ENCODE measurements at regions not wholly inside any gene's neighbourhood (a gene's known extent, or its start where the extent isn't known, plus 50 kb on each side); places are given as distances from the start of the nearest gene placed in this dataset.
"Not testable (repeated sequence)": the region's sequence is repeated elsewhere in the genome, so short reads cannot be mapped to it uniquely, and the experiment has no call there.

DNA sequence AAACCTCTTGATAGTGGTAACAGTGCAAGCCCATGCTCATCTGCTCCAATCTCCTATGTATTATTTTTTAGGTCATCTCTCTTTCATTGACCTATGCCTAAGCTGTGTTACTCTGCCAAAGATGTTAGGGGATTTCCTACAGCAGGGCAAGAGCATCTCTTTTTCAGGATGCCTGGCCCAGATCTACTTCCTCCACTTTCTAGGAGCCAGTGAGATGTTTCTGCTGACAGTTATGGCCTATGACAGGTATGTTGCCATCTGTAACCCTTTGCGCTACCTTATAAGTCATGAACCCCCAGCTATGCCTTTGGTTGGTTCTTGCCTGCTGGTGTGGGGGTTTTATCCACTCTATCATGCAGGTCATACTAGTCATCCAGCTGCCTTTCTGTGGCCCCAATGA is 168.9 kb upstream of the POTEB3 start:
- H3K27me3 Mint-ChIP-seq: not testable (repeated sequence)

DNA sequence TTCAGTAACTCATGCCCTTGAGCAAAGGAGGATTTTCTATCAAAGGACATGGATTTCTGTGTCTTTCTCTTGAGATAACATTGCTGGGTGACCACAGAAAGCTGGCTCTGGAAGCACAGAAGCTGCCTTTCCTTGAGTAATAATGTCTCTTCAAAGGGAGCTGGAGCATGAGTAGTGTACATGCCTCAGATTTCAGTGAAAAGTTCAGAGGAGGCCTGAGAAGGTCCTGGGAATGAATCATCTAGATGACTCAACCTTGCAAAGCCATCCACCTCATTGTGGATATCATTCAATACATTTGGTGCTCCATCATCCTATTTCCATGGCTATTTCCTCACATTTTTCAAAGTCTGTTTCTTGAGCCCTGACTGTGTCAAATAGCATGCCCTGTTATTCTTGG is 125.1 kb upstream of the POTEB3 start:
- not testable (repeated sequence) for H3K4me3 Mint-ChIP-seq; H3K9me3 Mint-ChIP-seq (ENCODE audit: low read depth); H3K4me1 Mint-ChIP-seq (ENCODE audit: low read depth)

More for the DNA sequence above, 168.9 kb upstream of the POTEB3 start:
- not testable (repeated sequence) for H3K4me1 Mint-ChIP-seq (ENCODE audit: low read depth); H3K27ac Mint-ChIP-seq; H3K9me3 Mint-ChIP-seq (ENCODE audit: low read depth); H3K4me3 Mint-ChIP-seq; H3K36me3 Mint-ChIP-seq

DNA sequence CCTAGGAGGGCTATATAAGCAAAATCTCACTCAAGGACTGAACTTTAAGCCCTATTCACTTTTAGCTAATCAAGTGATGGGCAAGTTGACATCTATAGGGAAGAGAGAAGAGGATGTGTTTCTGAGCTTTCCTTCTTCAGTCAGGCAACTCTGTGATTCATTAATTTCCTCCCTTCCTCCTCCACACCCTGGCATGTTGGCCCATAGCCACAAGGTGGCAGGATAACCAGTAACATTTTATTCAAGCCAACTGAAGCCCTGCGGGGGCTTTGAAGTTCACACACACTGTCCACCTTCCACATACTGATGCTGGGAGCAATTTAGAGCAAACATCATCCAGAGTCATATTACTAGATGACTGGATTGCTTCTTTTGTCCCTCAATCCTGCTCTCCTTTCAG is 111.5 kb upstream of the POTEB3 start:
- H3K9me3 Mint-ChIP-seq (ENCODE audit: low read depth); H3K27ac Mint-ChIP-seq; H3K36me3 Mint-ChIP-seq; H3K4me3 Mint-ChIP-seq; H3K4me1 Mint-ChIP-seq (ENCODE audit: low read depth); H3K27me3 Mint-ChIP-seq: not testable (repeated sequence)

More for the DNA sequence above, 125.1 kb upstream of the POTEB3 start:
- H3K27ac Mint-ChIP-seq, H3K36me3 Mint-ChIP-seq, H3K27me3 Mint-ChIP-seq: not testable (repeated sequence)

DNA sequence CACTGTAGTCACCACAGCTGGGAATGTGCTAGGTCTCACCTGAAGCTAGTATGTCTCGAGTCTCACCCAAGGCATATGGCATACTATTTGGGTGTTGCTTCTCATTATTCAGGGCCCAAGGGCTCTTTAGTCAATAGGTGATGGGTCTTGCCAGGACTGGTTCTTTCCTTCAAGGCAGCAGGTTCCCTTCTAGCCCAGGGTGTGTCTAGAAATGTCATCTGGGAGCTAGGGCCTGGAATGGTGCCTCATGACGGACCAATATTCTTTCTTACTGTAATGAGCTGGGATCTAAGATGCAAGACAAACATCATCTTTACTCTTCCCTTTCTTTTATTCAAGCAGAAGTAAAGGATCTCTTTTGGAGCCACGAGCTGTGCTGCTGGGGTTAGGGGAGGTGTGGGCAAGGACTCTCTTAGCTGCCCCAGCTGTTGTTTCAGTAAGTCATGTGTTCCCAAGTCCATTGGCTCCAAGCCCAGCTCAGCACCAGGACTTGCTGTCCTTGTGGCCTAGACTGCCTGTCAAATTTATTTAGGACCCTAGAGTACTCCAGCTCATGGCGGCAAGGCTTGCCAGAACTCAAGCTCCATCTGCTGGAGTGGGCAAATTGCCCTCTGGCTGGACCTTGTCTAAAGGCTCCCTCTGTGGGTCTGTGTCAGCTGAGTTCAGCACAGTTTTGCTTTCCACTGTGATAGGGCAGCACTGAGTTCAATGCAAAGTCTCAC is 106.0 kb upstream of the POTEB3 start:
- not testable (repeated sequence) for H3K36me3 Mint-ChIP-seq; H3K9me3 Mint-ChIP-seq (ENCODE audit: low read depth); H3K27ac Mint-ChIP-seq; H3K27me3 Mint-ChIP-seq; H3K4me3 Mint-ChIP-seq; H3K4me1 Mint-ChIP-seq (ENCODE audit: low read depth)

DNA sequence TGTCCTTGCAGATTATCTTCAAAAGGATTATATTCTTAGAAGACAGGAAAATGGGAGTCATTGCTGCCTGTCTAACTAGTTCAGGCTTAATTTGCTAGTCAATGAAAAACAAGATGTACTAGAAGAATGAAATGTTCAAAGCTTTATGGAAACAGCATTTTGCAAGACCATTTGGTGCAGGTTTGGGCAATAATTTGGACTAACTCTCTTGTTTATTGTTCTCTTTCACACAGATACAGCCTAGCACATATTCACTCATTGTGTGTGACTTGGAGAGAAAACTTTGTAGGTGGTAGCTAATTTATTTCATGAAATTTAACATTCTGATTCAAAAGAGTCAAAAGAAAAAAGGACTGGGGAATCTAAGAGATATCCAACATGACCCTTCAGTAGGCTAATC is 92.5 kb upstream of the POTEB3 start:
- not testable (repeated sequence) for H3K4me1 Mint-ChIP-seq (ENCODE audit: low read depth); H3K27me3 Mint-ChIP-seq; H3K4me3 Mint-ChIP-seq; H3K9me3 Mint-ChIP-seq (ENCODE audit: low read depth); H3K27ac Mint-ChIP-seq; H3K36me3 Mint-ChIP-seq

DNA sequence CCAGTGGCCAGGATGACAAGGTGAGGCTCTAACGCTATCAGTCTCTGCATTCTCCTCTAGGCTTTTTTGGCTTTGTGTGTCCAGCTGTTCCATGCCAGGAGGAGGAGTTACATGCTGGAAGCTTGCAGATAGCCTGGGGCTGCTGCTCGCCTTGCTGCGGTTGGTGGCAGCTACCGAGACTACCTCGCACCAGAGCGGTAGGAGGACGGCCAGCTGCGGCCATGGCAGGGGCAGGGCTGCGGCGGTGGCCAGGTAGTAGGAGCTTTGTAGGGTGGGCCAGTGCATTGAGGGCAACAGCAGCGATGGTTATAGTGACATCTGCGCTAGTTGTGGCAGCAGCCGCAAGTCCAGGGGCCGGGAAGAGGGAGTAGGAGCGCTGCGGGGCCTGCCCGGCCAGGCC is 75.9 kb upstream of the POTEB3 start:
- not testable (repeated sequence) for H3K27me3 Mint-ChIP-seq; H3K4me3 Mint-ChIP-seq; H3K27ac Mint-ChIP-seq; H3K4me1 Mint-ChIP-seq (ENCODE audit: low read depth); H3K9me3 Mint-ChIP-seq (ENCODE audit: low read depth); H3K36me3 Mint-ChIP-seq

DNA sequence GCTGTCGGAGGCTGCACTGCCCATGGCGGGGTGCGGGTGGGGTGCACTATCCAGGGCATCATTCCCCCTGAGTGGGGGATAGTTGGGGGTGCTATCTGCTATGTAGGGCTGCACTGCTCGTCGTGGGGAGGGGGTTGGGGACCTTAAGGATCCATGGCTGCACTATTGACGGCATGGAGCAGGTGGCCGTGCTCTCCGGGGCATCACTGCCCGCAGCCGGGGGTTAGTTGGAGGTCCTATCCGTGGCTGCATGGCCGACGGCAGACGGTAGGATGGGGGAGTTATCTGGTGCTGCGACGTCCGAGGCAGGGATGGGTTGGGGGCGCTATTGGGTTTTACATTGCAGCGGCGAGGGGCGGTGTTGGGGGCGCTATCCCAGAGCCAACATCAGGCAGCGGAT is 75.0 kb upstream of the POTEB3 start:
- H3K36me3 Mint-ChIP-seq; H3K9me3 Mint-ChIP-seq (ENCODE audit: low read depth); H3K27me3 Mint-ChIP-seq; H3K4me3 Mint-ChIP-seq; H3K4me1 Mint-ChIP-seq (ENCODE audit: low read depth); H3K27ac Mint-ChIP-seq: not testable (repeated sequence)

DNA sequence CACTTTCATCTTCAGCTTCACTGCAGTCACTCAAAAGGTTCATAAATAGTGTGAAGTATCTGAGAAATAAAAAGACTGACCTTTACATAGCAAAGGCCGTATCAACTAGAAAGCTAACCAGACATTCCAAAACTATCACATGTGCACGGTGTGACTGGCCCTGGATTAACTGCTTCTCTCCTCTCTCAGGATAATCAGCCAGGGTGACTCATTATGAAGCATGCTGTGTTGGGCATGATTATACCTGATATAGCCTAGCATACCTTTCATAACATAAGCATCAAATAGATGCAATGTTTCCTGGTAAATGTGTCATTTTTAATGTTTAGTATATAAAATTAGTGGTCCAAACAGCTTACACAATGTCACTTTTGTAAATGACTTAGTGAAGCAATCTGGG is 62.7 kb upstream of the POTEB3 start:
- not testable (repeated sequence) for H3K4me3 Mint-ChIP-seq; H3K27ac Mint-ChIP-seq; H3K9me3 Mint-ChIP-seq (ENCODE audit: low read depth); H3K36me3 Mint-ChIP-seq; H3K4me1 Mint-ChIP-seq (ENCODE audit: low read depth); H3K27me3 Mint-ChIP-seq

Data from activated naive CD8-positive, alpha-beta T cell (primary cell).